T-cell (primary cell): ENCODE measurements at regions not wholly inside any gene's neighbourhood (a gene's known extent, or its start where the extent isn't known, plus 50 kb on each side); places are given as distances from the start of the nearest gene placed in this dataset.

Experiments used
- ATAC-seq, 4 experiments: fragments of 200-7000 bp in 3 of 4; fragments of 150-1000 bp in 1 of 4; cut with Tn5 transposase; replicated peaks in 1 of 4; 1 replicate in 3 of 4; 2 replicates in 1 of 4; pipeline ENCODE4 v1.10.0; 2021; ENCODE audit warnings: moderate library complexity in 3 of 4, mild to moderate bottlenecking in 2 of 4, moderate number of reproducible peaks in 1 of 4
- CTCF ChIA-PET, 2 donors: fragments of 300-600 bp; sonication (Branson Sonifier 250); formaldehyde crosslinking; loops; one replicate each; lab custom pipeline; 2022; ENCODE audit warnings: antibody characterized with exemption in 2 of 2; lab: Charles Lee
- POLR2A ChIA-PET, 2 donors: fragments of 300-600 bp; sonication (Branson Sonifier 250); formaldehyde crosslinking; loops; one replicate each; lab custom pipeline; 2022; ENCODE audit warnings: antibody characterized with exemption in 2 of 2; lab: Charles Lee
- DNase-seq, 35 experiments: peaks; one replicate each; pipeline versions ENCODE4 v3.0.0 to v3.0.0-alpha.2; 2013 to 2023
- H3K27ac ChIP-seq: one replicate; pipeline ENCODE4 v1.5.1; 2013; ENCODE audit warnings: low read length
- H3K27me3 ChIP-seq, 2 experiments: replicated peaks in 1 of 2; 1 replicate in 1 of 2; 2 replicates in 1 of 2; pipeline versions ENCODE4 v1.6.1 to v1.7.0; 2013; ENCODE audit warnings: low read length in 1 of 2, mixed read lengths in 1 of 2; ENCODE audit not compliant: control insufficient read depth in 2 of 2, insufficient read depth in 2 of 2; ENCODE audit errors: extremely low read depth in 1 of 2
- H3K36me3 ChIP-seq, 2 donors: 1 replicate in 1 of 2; 2 replicates in 1 of 2; pipeline versions ENCODE4 v1.6.1 to v1.7.0; 2013; ENCODE audit warnings: low read length in 1 of 2; ENCODE audit not compliant: control insufficient read depth in 2 of 2, insufficient read depth in 1 of 2; ENCODE audit errors: extremely low read depth in 1 of 2
- H3K4me1 ChIP-seq, 2 experiments: 1 replicate in 1 of 2; 2 replicates in 1 of 2; pipeline versions ENCODE4 v1.6.1 to v1.7.0; 2013; ENCODE audit warnings: low read length in 2 of 2, mixed read lengths in 1 of 2; ENCODE audit not compliant: insufficient read depth in 2 of 2, control insufficient read depth in 1 of 2; ENCODE audit errors: extremely low read depth in 1 of 2
- H3K4me3 ChIP-seq, 2 donors: 1 replicate in 1 of 2; 2 replicates in 1 of 2; pipeline versions ENCODE4 v1.5.1 to v1.7.0; 2013; ENCODE audit warnings: mild to moderate bottlenecking in 2 of 2, low read length in 1 of 2, moderate library complexity in 1 of 2; ENCODE audit not compliant: control insufficient read depth in 1 of 2; ENCODE audit errors: extremely low read depth in 1 of 2
- H3K9me3 ChIP-seq: 2 replicates; pipeline ENCODE4 v1.7.0; 2013
- H3K27ac Mint-ChIP-seq, 2 donors: one replicate each; pipeline ENCODE4 v1.8.0; 2020 to 2021; ENCODE audit warnings: mild to moderate bottlenecking in 2 of 2, mixed read lengths in 2 of 2
- H3K27me3 Mint-ChIP-seq, 2 donors: one replicate each; pipeline ENCODE4 v1.8.0; 2021 to 2022; ENCODE audit warnings: mixed read lengths in 2 of 2
- H3K36me3 Mint-ChIP-seq: one replicate; pipeline ENCODE4 v1.8.0; 2021; ENCODE audit warnings: mixed read lengths
- H3K4me1 Mint-ChIP-seq, 3 donors: one replicate each; pipeline ENCODE4 v1.8.0; 2020 to 2022; ENCODE audit warnings: mixed read lengths in 3 of 3, mild to moderate bottlenecking in 1 of 3
- H3K4me3 Mint-ChIP-seq, 3 donors: one replicate each; pipeline ENCODE4 v1.8.0; 2020 to 2022; ENCODE audit warnings: mild to moderate bottlenecking in 3 of 3, mixed read lengths in 3 of 3, moderate library complexity in 3 of 3
- H3K9me3 Mint-ChIP-seq, 3 donors: one replicate each; pipeline ENCODE4 v1.8.0; 2020 to 2022; ENCODE audit warnings: mixed read lengths in 3 of 3
- WGBS: methylation state at CpG from one replicate; pipeline ENCODE4 v1.1.5; 2013; ENCODE audit warnings: missing lambda C conversion rate; ENCODE audit not compliant: insufficient coverage; 5-methylcytosine and 5-hydroxymethylcytosine counted together

DNA sequence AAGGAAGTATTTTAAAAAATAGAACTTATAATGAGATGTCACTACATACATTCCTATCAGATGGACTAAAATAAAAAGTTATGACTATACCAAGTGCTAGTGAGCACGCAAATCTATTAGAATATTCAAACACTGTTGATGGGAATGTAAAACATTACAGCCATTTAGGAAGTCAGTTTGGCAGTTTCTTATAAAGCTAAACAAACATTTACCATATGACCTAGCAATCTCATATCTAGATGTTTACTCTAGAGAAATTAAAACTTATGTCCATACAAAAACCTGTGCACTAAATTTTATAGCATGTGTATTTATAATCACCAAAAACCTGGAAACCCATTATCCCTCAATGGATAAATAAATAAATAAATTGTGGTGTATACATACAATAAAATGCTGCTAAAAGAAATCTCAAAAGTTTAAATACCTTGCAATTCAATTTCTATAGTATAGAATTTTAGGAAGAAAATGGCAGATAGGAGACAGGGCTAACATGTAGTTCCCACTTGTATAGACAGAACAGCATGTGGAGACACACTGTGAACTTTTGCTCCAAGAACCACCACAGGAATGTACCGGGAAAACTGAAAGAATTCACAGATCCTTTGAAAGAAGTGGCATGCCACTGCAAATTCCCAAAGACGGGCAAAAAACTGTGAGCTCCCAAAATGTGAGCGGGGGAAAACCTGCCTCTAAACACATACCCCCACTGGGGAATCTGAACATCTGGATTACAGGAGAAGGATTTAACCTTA lies 174.6 kb upstream of the SPEF2 start:
- ChIA-PET CTCF (no interaction called here), POLR2A (no interaction called here)
- H3K9me3 ChIP-seq: no peaks in the 10 kb centered on the region
- Mint-ChIP-seq H3K36me3 (no peaks in the 10 kb centered on the region), H3K9me3 (peaks cover 0 to 4% (median 0%) of the 10 kb centered on the region in 3 donors), H3K4me1 (no peaks in the 10 kb centered on the region), H3K27ac (no peak overlapping the region), H3K27me3 (peaks cover 29 to 35% of the 10 kb centered on the region in 2 donors), H3K4me3 (no peak overlapping the region)
- H3K4me3 ChIP-seq: no peak overlapping the region
- peaks cover 0 to 10% of the 10 kb centered on the region in 2 experiments for H3K27me3 ChIP-seq
- no CpG with 5 or more reads among the region's 4 CpGs for WGBS
- H3K27ac ChIP-seq: no peak overlapping the region
- DNase-seq (no peak), ATAC-seq (no peak)
- H3K4me1 ChIP-seq: no peaks in the 10 kb centered on the region
- H3K36me3 ChIP-seq: no peaks in the 10 kb centered on the region

- Mint-ChIP-seq H3K4me3 (no peak overlapping the region), H3K4me1 (no peaks in the 10 kb centered on the region), H3K27ac (no peak overlapping the region), H3K36me3 (no peaks in the 10 kb centered on the region), H3K27me3 (peaks cover 35 to 37% of the 10 kb centered on the region in 2 donors), H3K9me3 (no peaks in the 10 kb centered on the region)
- no CpG with 5 or more reads among the region's 2 CpGs for WGBS
- Histone ChIP-seq H3K4me1 (no peaks in the 10 kb centered on the region), H3K36me3 (no peaks in the 10 kb centered on the region), H3K27ac (no peak overlapping the region), H3K9me3 (no peaks in the 10 kb centered on the region), H3K4me3 (no peak overlapping the region), H3K27me3 (peaks cover 0 to 3% of the 10 kb centered on the region in 2 experiments)
- CTCF ChIA-PET: no interaction called here
- DNase-seq (no peak), ATAC-seq (no peak)
- POLR2A ChIA-PET: no interaction called here
These were observed 177.3 kb upstream of the SPEF2 start for GRCh38 chr5:35440409-35440808.

GRCh38 chr5:35438786-35439185 lies 178.9 kb upstream of the SPEF2 start:
- no peaks in the 10 kb centered on the region for H3K36me3 Mint-ChIP-seq
- H3K9me3 Mint-ChIP-seq: no peaks in the 10 kb centered on the region
- Histone ChIP-seq H3K9me3 (no peaks in the 10 kb centered on the region), H3K27me3 (peaks cover 0 to under 1% of the 10 kb centered on the region in 2 experiments), H3K36me3 (no peaks in the 10 kb centered on the region), H3K27ac (no peak overlapping the region), H3K4me3 (no peak overlapping the region), H3K4me1 (no peaks in the 10 kb centered on the region)
- H3K4me1 Mint-ChIP-seq: no peaks in the 10 kb centered on the region
- peaks cover 35 to 37% of the 10 kb centered on the region in 2 donors for H3K27me3 Mint-ChIP-seq
- ChIA-PET CTCF (no interaction called here), POLR2A (interaction anchor here in 1 of 2 donors (0.6 kb wide), 1 partner anchor 28 kb away, joined by 3 read pairs; no protein-coding TSS in a partner anchor)
- 57% methylated on average over 1 of the region's 2 CpGs for WGBS
- H3K27ac Mint-ChIP-seq: no peak overlapping the region
- ATAC-seq (no peak), DNase-seq (no peak)
- no peak overlapping the region for H3K4me3 Mint-ChIP-seq

GRCh38 chr5:35438288-35438687 lies 179.4 kb upstream of the SPEF2 start:
- POLR2A ChIA-PET: interaction anchor here in 1 of 2 donors (0.6 kb wide), 1 partner anchor 29 kb away, joined by 3 read pairs; no protein-coding TSS in a partner anchor
- H3K4me1 ChIP-seq: no peaks in the 10 kb centered on the region
- H3K4me1 Mint-ChIP-seq: no peaks in the 10 kb centered on the region
- H3K27me3 Mint-ChIP-seq: peaks cover 35 to 37% of the 10 kb centered on the region in 2 donors
- no peak overlapping the region for H3K27ac ChIP-seq
- ATAC-seq (no peak), DNase-seq (no peak)
- H3K27me3 ChIP-seq: peaks cover 0 to 3% of the 10 kb centered on the region in 2 experiments
- H3K36me3 ChIP-seq: no peaks in the 10 kb centered on the region
- no peak overlapping the region for H3K4me3 Mint-ChIP-seq
- no peaks in the 10 kb centered on the region for H3K9me3 ChIP-seq
- H3K4me3 ChIP-seq: no peak overlapping the region
- H3K27ac Mint-ChIP-seq: no peak overlapping the region
- H3K9me3 Mint-ChIP-seq: no peaks in the 10 kb centered on the region
- WGBS: no CpG with 5 or more reads among the region's 1 CpG
- no peaks in the 10 kb centered on the region for H3K36me3 Mint-ChIP-seq
- CTCF ChIA-PET: no interaction called here

GRCh38 chr5:35436400-35437057 lies 181.1 kb upstream of the SPEF2 start:
- peak in 1 of 35 experiments; percentile 2 for DNase-seq
- Histone ChIP-seq H3K27ac (no peak overlapping the region), H3K27me3 (peaks cover 0 to 3% of the 10 kb centered on the region in 2 experiments), H3K36me3 (no peaks in the 10 kb centered on the region), H3K4me1 (no peaks in the 10 kb centered on the region), H3K9me3 (no peaks in the 10 kb centered on the region), H3K4me3 (no peak overlapping the region)
- ChIA-PET POLR2A (interaction anchor here in 1 of 2 donors (0.5 kb wide), 1 partner anchor 111 kb away, joined by 4 read pairs; no protein-coding TSS in a partner anchor), CTCF (interaction anchor here (0.6 to 1.2 kb wide), 2 partner anchors 10 to 40 kb away, joined by 3 to 7 read pairs; no protein-coding TSS in a partner anchor)
- Mint-ChIP-seq H3K36me3 (no peaks in the 10 kb centered on the region), H3K27me3 (peaks cover 44 to 46% of the 10 kb centered on the region in 2 donors), H3K4me3 (no peak overlapping the region), H3K9me3 (no peaks in the 10 kb centered on the region), H3K27ac (no peak overlapping the region), H3K4me1 (no peaks in the 10 kb centered on the region)
- WGBS: no CpG with 5 or more reads among the region's 6 CpGs
- no peak for ATAC-seq

DNA sequence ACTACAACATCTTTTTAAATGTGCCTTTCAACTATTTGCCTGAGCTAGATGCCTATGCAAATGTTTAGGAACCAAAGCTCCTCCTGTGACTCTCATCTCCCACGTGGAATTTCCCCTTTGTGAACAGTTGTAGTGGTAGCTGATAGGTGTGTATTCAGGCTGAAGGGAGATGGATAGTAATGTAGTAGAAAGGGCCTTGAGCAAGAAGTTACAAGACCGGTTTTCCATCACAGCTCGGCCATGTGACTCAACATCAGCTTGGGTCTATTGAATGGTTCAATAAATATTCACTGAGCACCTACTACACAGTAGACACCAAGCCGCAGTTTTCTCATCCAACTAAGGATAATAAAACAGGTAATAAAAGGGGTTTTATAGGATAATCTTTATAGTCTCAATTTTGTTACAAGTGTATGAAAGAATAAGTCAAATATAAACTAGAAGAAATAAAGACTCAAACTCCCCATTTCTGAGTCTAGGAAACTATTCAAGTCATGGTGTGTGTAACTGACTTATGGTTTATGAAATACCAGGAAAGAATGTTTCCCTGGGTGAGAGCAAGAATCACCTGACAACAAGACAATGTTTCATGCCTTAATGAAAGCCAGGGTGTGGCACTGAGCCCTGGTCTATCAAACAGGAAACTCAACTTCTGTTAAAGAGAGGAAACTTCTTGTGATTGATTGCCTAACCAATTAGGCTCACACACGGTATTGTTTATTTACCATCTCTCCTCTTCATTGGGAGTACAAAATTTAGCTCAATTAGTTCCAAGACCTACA lies 187.1 kb upstream of the SPEF2 start:
- no peaks in the 10 kb centered on the region for H3K36me3 Mint-ChIP-seq
- ChIA-PET CTCF (no interaction called here), POLR2A (no interaction called here)
- Histone ChIP-seq H3K4me3 (no peak overlapping the region), H3K9me3 (no peaks in the 10 kb centered on the region), H3K4me1 (no peaks in the 10 kb centered on the region), H3K36me3 (no peaks in the 10 kb centered on the region), H3K27ac (no peak overlapping the region), H3K27me3 (peaks cover 0 to 3% of the 10 kb centered on the region in 2 experiments)
- DNase-seq (no peak), ATAC-seq (no peak)
- peaks cover 0 to 6% (median 0%) of the 10 kb centered on the region in 3 donors for H3K4me1 Mint-ChIP-seq
- H3K4me3 Mint-ChIP-seq: no peak overlapping the region
- H3K9me3 Mint-ChIP-seq: no peaks in the 10 kb centered on the region
- H3K27ac Mint-ChIP-seq: no peak overlapping the region
- WGBS: no CpG with 5 or more reads among the region's 5 CpGs
- H3K27me3 Mint-ChIP-seq: peaks cover 16 to 21% of the 10 kb centered on the region in 2 donors
